GM19397 (cell line): ENCODE measurements at regions not wholly inside any gene's neighbourhood (a gene's known extent, or its start where the extent isn't known, plus 50 kb on each side); places are given as distances from the start of the nearest gene placed in this dataset.

Experiments
- ATAC-seq: cut with Tn5 transposase; IDR thresholded peaks from one replicate; pipeline ENCODE4 v1.9.1; 2021; ENCODE audit warnings: mild to moderate bottlenecking, moderate library complexity; ENCODE audit not compliant: unreplicated experiment

- ATAC-seq, result no peak
Observed at GRCh38 chr2:76330865-76331264, 620.1 kb upstream of the GCFC2 start.

DNA sequence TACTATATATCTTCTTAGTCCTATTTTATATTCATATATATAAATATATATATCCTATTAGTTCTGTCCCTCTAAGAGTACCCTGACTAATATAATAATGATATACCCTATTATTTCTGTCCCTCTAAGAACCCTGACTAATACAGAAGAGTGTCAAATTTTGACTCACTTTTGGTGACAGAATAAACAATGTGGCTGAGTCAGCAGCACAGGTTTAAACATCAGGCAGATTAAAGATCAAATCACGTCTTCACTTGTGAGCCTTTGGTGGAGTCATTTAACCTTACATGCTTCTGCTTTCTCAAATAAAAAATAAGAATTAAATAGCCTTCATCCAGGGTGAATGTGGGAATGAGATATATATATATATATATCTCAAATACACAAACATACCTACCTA is 615.9 kb upstream of the GCFC2 start:
- no peak for ATAC-seq

DNA sequence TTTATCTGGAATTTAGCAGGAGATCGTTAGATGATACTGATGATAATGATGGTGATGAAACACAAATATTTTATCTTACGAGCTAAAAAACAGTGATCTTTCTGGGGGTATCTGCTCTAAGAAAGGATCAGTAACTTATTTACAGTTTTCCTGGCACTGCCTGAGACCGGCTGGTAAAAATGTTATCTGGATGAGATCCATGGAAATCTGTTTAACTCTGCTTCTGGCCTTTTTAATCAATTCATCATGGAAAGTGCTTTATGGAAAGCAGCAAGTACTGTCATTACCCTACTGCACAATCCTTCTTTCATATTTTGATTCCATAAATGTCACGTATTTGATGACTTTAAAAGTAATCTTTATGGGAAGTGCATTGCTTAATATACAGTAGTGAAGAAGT is 612.7 kb upstream of the GCFC2 start:
- ATAC-seq, result no peak

- no peak for ATAC-seq
Observed at GRCh38 chr2:76320716-76321115, 610.0 kb upstream of the GCFC2 start.

DNA sequence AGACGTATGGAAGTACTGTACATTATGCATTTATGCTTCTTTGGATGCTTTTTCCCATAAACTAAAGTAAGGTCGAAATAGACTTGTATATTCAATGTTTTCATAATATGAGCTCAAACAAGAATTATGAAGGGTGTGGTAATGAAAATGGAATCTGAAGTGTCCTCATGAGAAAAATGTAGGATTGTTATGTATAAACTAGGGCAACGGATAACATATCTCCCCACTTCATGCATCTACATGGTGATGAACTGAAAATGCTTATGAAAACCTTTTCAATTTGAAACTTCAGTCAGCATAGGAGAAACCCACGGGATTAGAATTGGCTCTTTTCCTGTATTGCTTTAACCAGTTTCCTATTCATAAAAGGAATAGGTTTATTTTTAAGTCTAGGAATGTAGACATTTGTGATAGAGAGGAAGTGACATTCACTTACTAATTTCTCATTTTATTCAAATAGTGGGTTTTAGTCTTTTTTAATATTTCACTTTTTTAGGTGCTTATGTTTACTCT is 608.2 kb upstream of the GCFC2 start:
- ATAC-seq, result no peak

DNA sequence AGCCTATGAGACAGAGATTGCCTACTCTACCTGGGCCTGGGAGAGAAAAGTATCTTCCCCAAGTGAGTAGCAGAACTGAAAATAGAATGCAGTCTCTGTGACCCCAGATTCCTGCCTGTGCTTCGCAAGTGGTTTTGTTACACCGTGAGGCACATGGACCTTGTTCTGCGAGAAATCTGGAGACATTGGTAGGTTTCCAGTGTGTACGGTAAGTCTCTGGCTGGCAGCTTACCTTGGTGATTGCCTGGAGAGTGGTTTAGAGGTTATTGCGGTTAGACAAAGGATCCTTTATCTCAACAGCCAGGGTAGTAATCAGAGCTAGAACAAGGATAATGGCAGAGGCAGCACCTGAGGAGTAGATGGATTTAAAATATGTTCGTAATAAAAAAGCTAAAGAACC is 606.0 kb upstream of the GCFC2 start:
- no peak for ATAC-seq

DNA sequence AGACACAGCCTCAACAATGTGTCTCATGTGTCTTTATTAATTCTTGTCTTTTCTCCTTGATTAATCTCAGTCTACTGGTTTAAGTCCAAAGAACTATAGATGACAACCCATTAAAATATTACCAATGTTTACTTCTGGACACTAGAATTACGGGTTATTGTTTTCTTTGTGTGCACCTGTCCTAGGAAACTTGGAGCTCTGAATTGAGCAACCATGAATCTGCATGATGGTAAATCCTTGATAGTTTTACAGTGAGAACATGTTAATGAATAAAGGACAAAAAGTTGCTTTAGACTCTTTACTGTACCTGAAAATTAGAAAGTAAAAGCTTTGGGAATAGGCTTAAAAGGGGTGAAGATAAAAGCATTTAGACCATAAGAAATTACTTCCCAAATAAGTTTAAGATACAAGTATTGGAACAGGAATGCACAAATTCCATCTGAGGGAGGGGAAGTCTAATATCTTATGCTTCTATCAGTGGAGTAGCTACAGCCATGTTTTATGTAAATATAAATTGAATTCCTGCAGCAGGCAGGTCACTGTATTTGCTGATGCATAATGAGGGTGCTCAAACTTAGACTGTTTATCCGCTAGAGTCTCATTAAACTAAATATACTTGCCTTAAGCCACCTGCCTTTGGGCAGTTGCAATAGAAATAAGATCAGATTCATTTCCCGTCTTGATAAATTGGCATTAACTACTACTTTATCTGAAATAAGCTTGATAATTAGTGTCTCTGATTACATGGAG is 603.7 kb upstream of the GCFC2 start:
- ATAC-seq, result no peak

- no peak for ATAC-seq
Observed at GRCh38 chr2:76312236-76312635, 601.5 kb upstream of the GCFC2 start.

DNA sequence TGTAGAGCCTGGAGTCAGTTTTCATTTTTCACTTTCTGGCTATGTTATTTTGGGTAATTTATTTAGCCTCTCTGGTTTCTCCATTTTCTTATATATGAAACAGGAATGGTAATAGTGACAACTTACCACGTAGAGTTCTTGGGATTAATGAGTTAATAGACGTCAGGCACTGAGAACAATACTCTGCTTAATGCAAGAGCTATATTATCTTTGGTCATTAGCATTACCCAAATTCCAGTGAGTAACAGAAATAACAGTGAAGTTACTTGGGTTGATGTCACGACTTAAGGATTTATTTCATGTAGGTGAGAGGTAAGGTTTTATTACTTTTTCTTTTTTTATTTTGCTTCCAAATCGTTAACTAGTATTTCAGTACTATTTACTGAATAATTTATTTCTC is 601.0 kb upstream of the GCFC2 start:
- no peak for ATAC-seq

DNA sequence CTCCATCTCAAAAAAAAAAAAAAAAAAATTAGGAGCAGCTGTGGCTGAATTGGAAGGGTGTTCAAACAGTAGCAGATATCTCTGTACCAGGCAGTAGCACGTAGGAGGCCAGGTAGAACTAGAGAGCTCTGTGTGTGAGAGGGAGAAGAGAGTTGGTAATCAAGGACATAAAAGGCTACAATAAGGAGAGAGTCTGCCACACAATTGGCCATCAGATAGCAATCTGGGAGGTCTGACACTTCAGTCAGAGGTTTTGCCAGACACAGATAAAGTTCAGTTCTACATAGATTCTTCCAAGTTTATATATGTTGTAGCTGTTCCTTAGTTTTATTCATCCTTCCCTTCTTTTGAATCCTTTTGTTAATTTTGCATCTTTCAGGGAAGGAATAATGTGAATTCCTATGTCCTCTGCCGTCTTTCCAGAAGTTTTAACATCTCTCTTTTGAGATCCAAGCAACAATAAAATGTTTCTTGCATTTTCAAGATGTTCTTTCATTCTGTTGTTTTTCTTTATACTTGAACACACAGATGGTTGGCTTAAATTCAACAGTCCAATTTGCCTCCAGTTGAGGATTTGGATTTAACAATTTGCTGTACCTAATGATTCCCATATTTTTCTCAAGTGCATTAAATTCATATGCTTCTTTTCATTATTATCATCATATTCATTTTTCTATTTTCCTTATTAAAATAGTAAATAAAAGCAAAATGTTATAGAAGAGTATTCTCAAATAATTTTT is 600.3 kb upstream of the GCFC2 start:
- no peak for ATAC-seq

GRCh38 chr2:76307495-76307894 is 596.8 kb upstream of the GCFC2 start:
- no peak for ATAC-seq

DNA sequence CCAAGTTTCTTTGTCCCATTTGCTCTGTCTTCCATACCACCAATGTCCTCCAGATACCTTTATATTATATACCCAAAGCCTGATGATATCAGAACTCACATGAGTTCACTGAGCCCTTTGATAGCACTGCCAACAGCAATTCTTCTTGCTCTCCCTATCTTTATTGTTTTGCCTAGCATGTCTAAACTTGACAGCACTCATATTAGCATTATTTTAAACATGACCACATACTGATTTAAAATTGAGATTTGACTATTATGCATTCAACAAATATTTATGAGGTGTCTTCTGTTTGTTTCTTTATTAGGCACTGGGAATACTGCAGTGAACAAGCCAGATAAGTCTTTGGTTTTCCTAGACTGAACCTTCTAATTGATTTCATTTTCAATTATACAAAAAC is 587.3 kb upstream of the GCFC2 start:
- no peak for ATAC-seq

- ATAC-seq, result no peak
Observed at GRCh38 chr2:76296438-76296837, 585.7 kb upstream of the GCFC2 start.

GRCh38 chr2:76295762-76296161 is 585.0 kb upstream of the GCFC2 start:
- no peak for ATAC-seq

DNA sequence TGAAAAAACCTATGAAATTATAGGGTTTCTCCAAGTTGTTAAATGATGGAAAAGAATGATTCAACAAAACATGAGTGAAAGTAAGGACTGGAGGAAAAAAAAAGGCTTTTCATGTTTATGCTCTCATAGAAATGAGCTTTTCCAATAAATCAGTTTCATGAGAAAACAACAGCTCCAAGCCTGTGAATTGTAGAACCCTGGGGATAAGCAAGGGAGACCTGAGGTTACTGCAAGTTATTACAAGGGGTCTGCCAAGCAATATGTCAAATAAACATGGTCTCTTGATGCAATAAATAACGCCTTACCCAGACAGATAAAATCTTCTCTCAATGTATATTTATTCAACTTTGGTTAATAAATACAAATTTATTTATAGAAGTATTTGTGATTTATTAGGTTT is 577.9 kb upstream of the GCFC2 start:
- ATAC-seq, result no peak

GRCh38 chr2:76288146-76288545 is 577.4 kb upstream of the GCFC2 start:
- ATAC-seq, result no peak

- no peak for ATAC-seq
Observed at GRCh38 chr2:76283350-76283749, 572.6 kb upstream of the GCFC2 start.

DNA sequence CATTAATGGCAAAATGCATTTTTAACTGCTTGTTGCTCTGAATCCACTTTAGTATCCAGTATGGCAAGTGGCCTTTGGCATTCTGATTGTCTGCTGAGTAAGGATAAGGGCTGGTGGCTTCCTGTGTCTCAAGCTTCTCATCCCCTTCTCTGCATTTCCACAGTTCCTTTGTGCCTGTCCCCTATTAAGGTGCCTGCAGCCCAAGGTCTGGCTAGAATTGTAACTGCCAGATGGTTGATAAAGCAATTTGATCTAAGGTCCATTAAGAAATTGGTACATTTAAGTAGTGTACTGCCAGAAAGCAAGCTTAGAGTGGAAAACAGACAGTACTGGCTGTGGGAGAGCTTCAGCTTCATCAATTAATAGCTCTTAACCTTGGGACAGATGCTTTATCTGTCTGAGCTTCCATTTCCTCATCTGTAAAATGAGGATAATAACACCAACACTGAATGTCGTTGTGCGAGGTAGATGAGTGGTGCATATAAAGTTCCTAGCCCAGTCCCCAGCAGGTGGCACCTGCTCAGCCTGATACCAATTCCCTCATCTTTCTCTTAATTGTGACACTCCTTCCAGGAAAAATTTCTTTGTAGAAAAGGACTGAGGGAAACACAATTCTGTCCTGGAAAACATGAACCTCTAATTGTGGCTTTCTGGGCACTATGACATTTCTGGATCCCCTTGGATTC is 570.6 kb upstream of the GCFC2 start:
- ATAC-seq, result no peak

DNA sequence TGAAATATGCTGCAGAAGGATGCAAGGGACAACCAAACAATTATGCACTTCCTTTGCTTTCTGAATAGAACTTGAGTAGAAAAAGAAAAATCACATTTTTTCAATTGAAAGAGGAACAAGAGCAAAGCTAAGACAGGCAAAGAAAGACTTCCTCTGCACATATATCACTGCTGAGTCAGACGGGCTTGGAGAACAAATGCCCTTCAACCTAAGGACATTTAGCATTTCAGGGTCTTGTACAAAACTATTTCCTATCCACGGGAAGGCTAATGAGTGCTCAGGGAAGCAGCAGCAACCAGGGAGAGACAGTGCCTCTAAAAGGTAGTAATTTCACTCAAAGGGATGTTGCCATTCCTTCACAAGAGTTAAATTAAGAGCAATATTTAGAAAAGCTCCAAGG is 570.0 kb upstream of the GCFC2 start:
- no peak for ATAC-seq

- ATAC-seq, result no peak
Observed at GRCh38 chr2:76279142-76279541, 568.4 kb upstream of the GCFC2 start.

DNA sequence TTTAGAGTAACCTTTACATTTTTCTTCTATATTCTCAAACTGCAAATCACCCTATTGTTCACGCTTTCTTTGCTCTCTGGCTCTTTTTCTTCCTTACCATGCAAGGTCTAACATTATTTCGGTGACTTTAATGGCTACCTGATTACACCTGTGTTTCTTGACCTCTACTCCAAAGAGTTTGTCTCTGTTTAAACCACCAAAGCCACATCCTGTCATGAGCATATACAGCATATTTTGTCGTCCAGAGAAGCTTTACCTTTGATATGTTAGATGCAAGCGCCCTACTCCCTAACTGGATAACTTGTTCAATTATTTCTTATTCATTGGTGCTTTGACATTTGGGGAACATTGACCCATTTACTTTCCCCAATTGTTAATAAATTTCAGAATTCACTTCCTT is 565.1 kb upstream of the GCFC2 start:
- no peak for ATAC-seq

- no peak for ATAC-seq
Observed at GRCh38 chr2:76274676-76275075, 564.0 kb upstream of the GCFC2 start.
